Glutamatergic neuron (in vitro differentiated cells): ENCODE measurements at regions not wholly inside any gene's neighbourhood (a gene's known extent, or its start where the extent isn't known, plus 50 kb on each side); places are given as distances from the start of the nearest gene placed in this dataset.

ENCODE experiments used
- DNase-seq: peaks from one replicate; pipeline ENCODE4 v3.0.0; 2022
- H3K27ac Mint-ChIP-seq: one replicate; pipeline ENCODE4 v1.8.0; 2020; ENCODE audit warnings: mild to moderate bottlenecking, mixed read lengths, inconsistent platforms; ENCODE audit not compliant: unreplicated experiment
- H3K27me3 Mint-ChIP-seq: one replicate; pipeline ENCODE4 v1.8.0; 2020; ENCODE audit warnings: mild to moderate bottlenecking, moderate library complexity, mixed read lengths, inconsistent platforms; ENCODE audit not compliant: unreplicated experiment
- H3K36me3 Mint-ChIP-seq: one replicate; pipeline ENCODE4 v1.8.0; 2020; ENCODE audit warnings: mild to moderate bottlenecking, mixed read lengths, inconsistent platforms; ENCODE audit not compliant: unreplicated experiment
- H3K4me1 Mint-ChIP-seq: one replicate; pipeline ENCODE4 v1.8.0; 2020; ENCODE audit warnings: mild to moderate bottlenecking, low read depth, mixed read lengths, inconsistent platforms; ENCODE audit not compliant: unreplicated experiment
- H3K4me3 Mint-ChIP-seq: one replicate; pipeline ENCODE4 v1.8.0; 2020; ENCODE audit warnings: mild to moderate bottlenecking, mixed read lengths, inconsistent platforms; ENCODE audit not compliant: unreplicated experiment
- H3K9me3 Mint-ChIP-seq: one replicate; pipeline ENCODE4 v1.8.0; 2020; ENCODE audit warnings: mild to moderate bottlenecking, moderate library complexity, mixed read lengths, inconsistent platforms; ENCODE audit not compliant: unreplicated experiment
- TF ChIP-seq, protein P1 (sequence below): fragments of 200-600 bp; sonication (generic); IDR thresholded peaks from one replicate; pipeline ENCODE4 v1.5.0; 2021; ENCODE audit not compliant: partially characterized antibody, unreplicated experiment

DNA sequence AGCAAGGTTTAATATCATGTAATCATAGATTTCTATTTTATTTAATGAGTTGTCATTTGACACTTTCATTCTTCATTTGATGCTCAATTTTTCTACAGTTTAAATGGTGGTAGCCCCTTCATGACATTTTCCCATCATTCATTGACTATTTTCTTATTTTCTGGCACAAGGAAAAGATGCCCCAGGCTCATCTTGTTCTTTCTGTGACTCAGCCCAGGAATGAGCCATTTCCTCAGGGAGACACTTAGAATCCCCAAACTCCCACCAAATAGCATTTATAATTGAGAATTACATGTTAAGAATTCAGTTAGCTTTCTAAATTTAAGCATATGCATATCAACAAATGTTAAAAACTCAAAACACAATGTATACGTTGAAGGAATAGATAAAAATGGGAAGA is 222.3 kb downstream of the KIF20B start:
- TF ChIP-seq, protein P1, sequence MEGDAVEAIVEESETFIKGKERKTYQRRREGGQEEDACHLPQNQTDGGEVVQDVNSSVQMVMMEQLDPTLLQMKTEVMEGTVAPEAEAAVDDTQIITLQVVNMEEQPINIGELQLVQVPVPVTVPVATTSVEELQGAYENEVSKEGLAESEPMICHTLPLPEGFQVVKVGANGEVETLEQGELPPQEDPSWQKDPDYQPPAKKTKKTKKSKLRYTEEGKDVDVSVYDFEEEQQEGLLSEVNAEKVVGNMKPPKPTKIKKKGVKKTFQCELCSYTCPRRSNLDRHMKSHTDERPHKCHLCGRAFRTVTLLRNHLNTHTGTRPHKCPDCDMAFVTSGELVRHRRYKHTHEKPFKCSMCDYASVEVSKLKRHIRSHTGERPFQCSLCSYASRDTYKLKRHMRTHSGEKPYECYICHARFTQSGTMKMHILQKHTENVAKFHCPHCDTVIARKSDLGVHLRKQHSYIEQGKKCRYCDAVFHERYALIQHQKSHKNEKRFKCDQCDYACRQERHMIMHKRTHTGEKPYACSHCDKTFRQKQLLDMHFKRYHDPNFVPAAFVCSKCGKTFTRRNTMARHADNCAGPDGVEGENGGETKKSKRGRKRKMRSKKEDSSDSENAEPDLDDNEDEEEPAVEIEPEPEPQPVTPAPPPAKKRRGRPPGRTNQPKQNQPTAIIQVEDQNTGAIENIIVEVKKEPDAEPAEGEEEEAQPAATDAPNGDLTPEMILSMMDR, result no peak
- no peak for DNase-seq
- H3K27ac Mint-ChIP-seq, result no peak overlapping the region
- H3K36me3 Mint-ChIP-seq, result no peaks in the 10 kb centered on the region
- H3K4me3 Mint-ChIP-seq, result no peak overlapping the region
- peaks cover under 1% of the 10 kb centered on the region for H3K9me3 Mint-ChIP-seq
- no peaks in the 10 kb centered on the region for H3K4me1 Mint-ChIP-seq
- H3K27me3 Mint-ChIP-seq, result no peaks in the 10 kb centered on the region

DNA sequence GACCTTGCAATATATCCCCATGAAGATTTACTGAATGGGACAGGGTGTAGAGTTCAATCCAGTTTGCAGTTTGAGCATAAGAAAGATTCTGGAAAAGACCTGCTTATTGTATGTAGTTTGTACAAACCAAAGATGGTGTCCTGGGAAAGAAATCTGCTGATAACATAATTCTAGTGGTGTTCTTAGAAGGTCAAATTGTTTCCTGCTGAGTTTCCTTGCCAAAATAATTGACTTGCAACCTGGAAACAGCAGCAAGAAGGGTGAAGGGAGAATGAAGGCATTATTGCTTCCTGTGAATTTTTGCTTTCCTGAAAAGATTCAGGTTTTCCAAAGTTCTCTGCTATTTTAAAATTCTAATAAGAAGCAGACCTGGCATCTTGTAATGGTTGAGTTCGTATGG is 222.9 kb downstream of the KIF20B start:
- H3K27me3 Mint-ChIP-seq, result no peaks in the 10 kb centered on the region
- no peak overlapping the region for H3K27ac Mint-ChIP-seq
- peaks cover 1% of the 10 kb centered on the region for H3K9me3 Mint-ChIP-seq
- no peaks in the 10 kb centered on the region for H3K4me1 Mint-ChIP-seq
- no peak for DNase-seq
- H3K4me3 Mint-ChIP-seq, result no peak overlapping the region
- no peaks in the 10 kb centered on the region for H3K36me3 Mint-ChIP-seq
- TF ChIP-seq, protein P1, result no peak

DNA sequence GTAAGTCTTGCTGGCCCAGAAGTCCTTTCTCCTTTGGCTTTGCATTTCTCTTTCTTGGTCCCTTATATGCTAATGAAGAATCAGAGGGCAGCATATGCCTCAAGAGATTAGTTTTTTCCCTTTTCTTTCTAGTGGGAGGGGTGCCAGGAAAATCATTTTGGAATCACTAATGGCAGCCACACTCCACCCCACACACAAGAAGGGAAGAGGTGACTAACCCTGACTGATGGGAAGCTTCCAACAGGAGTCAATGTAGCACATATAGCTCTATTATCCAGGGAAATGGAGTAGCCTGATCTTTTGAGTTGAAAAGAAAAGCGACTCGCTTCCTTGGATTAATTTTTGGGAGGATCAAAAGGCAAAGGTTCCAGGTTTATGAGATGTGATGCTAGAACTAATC is 225.3 kb downstream of the KIF20B start:
- Mint-ChIP-seq H3K36me3 (no peaks in the 10 kb centered on the region), H3K27ac (no peak overlapping the region), H3K4me1 (no peaks in the 10 kb centered on the region), H3K9me3 (peaks cover 1% of the 10 kb centered on the region), H3K4me3 (no peak overlapping the region), H3K27me3 (no peaks in the 10 kb centered on the region)
- no peak for DNase-seq
- TF ChIP-seq, protein P1, result no peak

DNA sequence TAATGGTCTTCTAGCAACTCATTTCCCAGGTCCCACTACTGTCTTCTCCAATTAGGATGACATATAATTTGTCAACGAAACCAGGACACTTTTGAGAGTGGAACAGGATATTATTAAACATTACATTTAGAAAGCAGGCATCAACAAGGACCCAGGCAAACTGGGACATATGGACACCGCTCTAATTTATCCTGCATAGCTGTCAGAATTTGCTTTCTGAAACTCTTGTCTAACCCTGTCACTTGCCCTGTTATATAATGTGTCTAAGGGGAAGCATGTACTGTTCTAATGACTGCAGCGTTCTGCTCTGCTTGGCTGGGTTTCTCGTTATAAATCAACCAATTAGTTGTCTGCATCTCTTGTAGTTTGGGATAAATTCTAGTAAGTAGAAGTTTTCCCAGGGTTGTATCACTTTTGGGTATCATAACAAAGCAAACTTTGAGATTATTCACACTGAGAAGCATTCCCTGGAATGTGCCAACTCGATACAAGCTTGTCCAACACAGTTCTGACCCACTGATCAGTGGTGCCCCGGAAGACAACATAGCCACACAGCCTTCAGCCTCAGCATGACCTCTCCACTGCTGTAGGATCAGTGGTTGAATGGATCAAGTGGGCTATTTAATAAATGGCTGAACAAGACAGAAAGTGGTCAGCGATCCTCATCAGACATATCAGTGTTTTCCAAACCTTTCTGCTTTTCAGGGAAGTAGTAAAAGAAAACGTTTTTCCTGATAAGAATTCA is 228.1 kb downstream of the KIF20B start:
- TF ChIP-seq, protein P1, result no peak
- Mint-ChIP-seq H3K36me3 (no peaks in the 10 kb centered on the region), H3K9me3 (peaks cover 1% of the 10 kb centered on the region), H3K27me3 (no peaks in the 10 kb centered on the region), H3K4me1 (no peaks in the 10 kb centered on the region), H3K4me3 (no peak overlapping the region), H3K27ac (no peak overlapping the region)
- no peak for DNase-seq

DNA sequence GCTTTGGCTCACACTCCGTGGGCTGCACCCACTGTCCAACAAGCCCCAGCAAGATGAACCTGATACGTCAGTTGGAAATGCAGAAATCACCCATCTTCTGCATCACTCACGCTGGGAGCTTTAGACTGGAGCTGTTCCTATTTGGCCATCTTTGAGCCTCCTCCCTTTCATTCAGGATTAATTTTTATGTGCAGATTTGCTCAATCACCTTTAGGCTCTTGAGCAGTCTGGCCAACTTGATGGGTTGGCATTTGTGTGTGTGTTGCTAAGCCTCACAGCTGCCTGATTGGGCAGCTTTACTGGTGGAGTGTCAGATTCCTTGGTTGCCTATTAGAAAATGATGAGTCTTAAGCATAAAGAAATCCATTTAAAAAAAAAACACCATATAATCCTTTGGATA is 236.1 kb downstream of the KIF20B start:
- H3K4me3 Mint-ChIP-seq, result no peak overlapping the region
- TF ChIP-seq, protein P1, result no peak
- H3K9me3 Mint-ChIP-seq, result peaks cover 1% of the 10 kb centered on the region
- no peak overlapping the region for H3K27ac Mint-ChIP-seq
- H3K27me3 Mint-ChIP-seq, result peaks cover 3% of the 10 kb centered on the region
- H3K4me1 Mint-ChIP-seq, result no peaks in the 10 kb centered on the region
- H3K36me3 Mint-ChIP-seq, result no peaks in the 10 kb centered on the region
- DNase-seq, result no peak
